Osteoblast (primary cell): ENCODE measurements at regions not wholly inside any gene's neighbourhood (a gene's known extent, or its start where the extent isn't known, plus 50 kb on each side); places are given as distances from the start of the nearest gene placed in this dataset.
A peak's percentile ranks its signal among the peaks of the same experiment; 100 is the strongest.
"Not testable (repeated sequence)": the region's sequence is repeated elsewhere in the genome, so short reads cannot be mapped to it uniquely, and the experiment has no call there.

Source experiments
- DNase-seq: peaks from one replicate; pipeline ENCODE4 v3.0.0; 2011; ENCODE audit warnings: low spot score, mixed read lengths; ENCODE audit not compliant: insufficient read length; ENCODE audit errors: missing footprints
- H2AFZ ChIP-seq: 2 replicates; pipeline ENCODE4 v1.6.0; 2011; ENCODE audit warnings: mild to moderate bottlenecking, low read length
- H3K27ac ChIP-seq: 2 replicates; pipeline ENCODE4 v1.5.1; 2011; ENCODE audit warnings: mild to moderate bottlenecking, low read depth, low read length, moderate library complexity
- H3K27me3 ChIP-seq: 2 replicates; pipeline ENCODE4 v1.6.0; 2012; ENCODE audit warnings: mild to moderate bottlenecking, control low read depth, inconsistent platforms, low read length, moderate library complexity; ENCODE audit not compliant: insufficient read depth
- H3K36me3 ChIP-seq: 2 replicates; pipeline ENCODE4 v1.5.1; 2011; ENCODE audit warnings: mild to moderate bottlenecking, low read length, control low read depth, moderate library complexity; ENCODE audit not compliant: insufficient read depth
- H3K4me1 ChIP-seq: 2 replicates; pipeline ENCODE4 v1.5.1; 2011; ENCODE audit warnings: mild to moderate bottlenecking, low read length, control low read depth, moderate library complexity; ENCODE audit not compliant: insufficient read depth
- H3K4me2 ChIP-seq: 2 replicates; pipeline ENCODE4 v1.6.0; 2011; ENCODE audit warnings: mild to moderate bottlenecking, low read length; ENCODE audit not compliant: insufficient read depth
- H3K4me3 ChIP-seq: fragments of 200-600 bp; sonication (generic); 3 replicates; pipeline ENCODE4 v1.5.1; 2012; ENCODE audit warnings: mild to moderate bottlenecking, low read length, inconsistent platforms; ENCODE audit not compliant: insufficient read depth
- H3K79me2 ChIP-seq: 2 replicates; pipeline ENCODE4 v1.6.0; 2012; ENCODE audit warnings: mild to moderate bottlenecking, low read length, control low read depth, inconsistent platforms; ENCODE audit not compliant: insufficient read depth
- H3K9me3 ChIP-seq: 2 replicates; pipeline ENCODE4 v1.5.1; 2011; ENCODE audit warnings: low read depth, low read length, control low read depth
- H4K20me1 ChIP-seq: 2 replicates; pipeline ENCODE4 v1.6.0; 2012; ENCODE audit warnings: mild to moderate bottlenecking, low read length, control low read depth; ENCODE audit not compliant: insufficient read depth
- CTCF ChIP-seq: IDR thresholded peaks from 2 replicates; pipeline ENCODE4 v1.5.1; 2011; ENCODE audit warnings: mild to moderate bottlenecking, low read depth, low read length, moderate library complexity; ENCODE audit errors: extremely low read depth

- Histone ChIP-seq H3K27ac (no peak overlapping the region), H2AFZ (no peak overlapping the region), H3K4me2 (no peak overlapping the region), H3K27me3 (no peaks in the 10 kb centered on the region), H4K20me1 (no peaks in the 10 kb centered on the region), H3K4me3 (no peak overlapping the region), H3K36me3 (no peaks in the 10 kb centered on the region), H3K9me3 (no peaks in the 10 kb centered on the region), H3K4me1 (no peaks in the 10 kb centered on the region), H3K79me2 (no peaks in the 10 kb centered on the region)
- TF ChIP-seq CTCF: no peak
- DNase-seq: no peak
These were observed 446.0 kb downstream of the XIRP2 start for GRCh38 chr2:167334146-167334742.

DNA sequence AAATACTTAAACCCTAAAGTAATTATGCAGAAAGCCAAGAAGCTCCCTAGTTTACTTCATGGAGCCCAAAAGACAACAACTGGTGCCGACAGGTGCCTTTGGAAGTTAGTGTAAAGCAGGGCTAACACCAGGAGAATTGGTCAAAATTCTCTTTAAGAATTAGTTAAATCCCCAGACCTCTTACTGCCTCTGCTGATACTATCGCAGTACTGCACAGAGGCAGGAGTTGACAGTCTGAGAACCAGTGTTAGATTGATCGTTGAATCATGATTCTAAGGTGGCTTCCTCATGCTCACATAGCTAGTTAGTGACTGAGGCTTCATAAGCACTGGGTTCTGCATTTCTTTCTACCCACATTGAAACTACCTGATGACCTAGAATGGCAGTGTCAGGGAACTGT, 445.0 kb downstream of the XIRP2 start:
- no peaks in the 10 kb centered on the region for H3K36me3 ChIP-seq
- no peaks in the 10 kb centered on the region for H3K79me2 ChIP-seq
- H3K4me1 ChIP-seq: no peaks in the 10 kb centered on the region
- H4K20me1 ChIP-seq: no peaks in the 10 kb centered on the region
- H3K9me3 ChIP-seq: no peaks in the 10 kb centered on the region
- DNase-seq: no peak
- no peak overlapping the region for H3K4me3 ChIP-seq
- TF ChIP-seq CTCF: no peak
- no peak overlapping the region for H2AFZ ChIP-seq
- H3K27ac ChIP-seq: no peak overlapping the region
- H3K27me3 ChIP-seq: no peaks in the 10 kb centered on the region
- H3K4me2 ChIP-seq: no peak overlapping the region

- H4K20me1 ChIP-seq: no peaks in the 10 kb centered on the region
- H2AFZ ChIP-seq: no peak overlapping the region
- no peaks in the 10 kb centered on the region for H3K36me3 ChIP-seq
- no peaks in the 10 kb centered on the region for H3K27me3 ChIP-seq
- no peak overlapping the region for H3K4me3 ChIP-seq
- no peak for TF ChIP-seq CTCF
- no peaks in the 10 kb centered on the region for H3K79me2 ChIP-seq
- H3K9me3 ChIP-seq: no peaks in the 10 kb centered on the region
- no peak overlapping the region for H3K27ac ChIP-seq
- no peaks in the 10 kb centered on the region for H3K4me1 ChIP-seq
- no peak overlapping the region for H3K4me2 ChIP-seq
- DNase-seq: no peak
These were observed 444.1 kb downstream of the XIRP2 start for GRCh38 chr2:167332358-167332757.

DNA sequence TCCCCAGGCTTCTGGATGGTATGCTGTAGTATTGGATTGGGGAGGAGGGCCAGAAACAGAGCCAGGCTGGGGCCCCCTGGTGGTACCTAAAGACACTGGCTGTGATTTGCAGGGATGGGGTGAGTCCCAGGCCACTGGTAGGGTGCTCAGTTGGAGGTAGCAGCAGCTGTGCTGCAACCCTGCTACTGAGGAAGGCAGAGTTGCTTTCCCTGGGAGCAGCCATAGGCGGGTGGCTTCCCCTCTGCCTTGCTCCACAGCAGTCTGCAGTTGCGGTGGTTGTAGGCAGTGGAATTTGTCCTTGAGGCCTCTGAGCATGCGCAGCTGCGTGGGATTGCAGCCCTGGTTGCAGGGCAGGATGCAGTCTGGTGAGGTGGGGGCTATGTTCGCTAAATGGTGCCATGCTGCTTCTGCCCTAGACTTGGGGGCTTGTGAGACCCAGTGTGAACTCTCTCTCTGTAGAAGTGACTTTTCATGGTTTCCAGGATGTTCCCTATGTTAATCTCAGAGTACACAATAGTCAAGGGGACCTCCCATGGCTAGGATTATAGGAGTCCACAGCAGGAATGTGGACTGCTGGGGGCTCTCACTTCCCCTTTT, 443.5 kb downstream of the XIRP2 start:
- H3K4me1 ChIP-seq: no peaks in the 10 kb centered on the region
- H3K36me3 ChIP-seq: no peaks in the 10 kb centered on the region
- no peak overlapping the region for H2AFZ ChIP-seq
- no peaks in the 10 kb centered on the region for H3K79me2 ChIP-seq
- no peaks in the 10 kb centered on the region for H3K27me3 ChIP-seq
- no peaks in the 10 kb centered on the region for H4K20me1 ChIP-seq
- no peak for DNase-seq
- TF ChIP-seq CTCF: peak; percentile 7
- no peaks in the 10 kb centered on the region for H3K9me3 ChIP-seq
- H3K27ac ChIP-seq: no peak overlapping the region
- no peak overlapping the region for H3K4me2 ChIP-seq
- H3K4me3 ChIP-seq: no peak overlapping the region

DNA sequence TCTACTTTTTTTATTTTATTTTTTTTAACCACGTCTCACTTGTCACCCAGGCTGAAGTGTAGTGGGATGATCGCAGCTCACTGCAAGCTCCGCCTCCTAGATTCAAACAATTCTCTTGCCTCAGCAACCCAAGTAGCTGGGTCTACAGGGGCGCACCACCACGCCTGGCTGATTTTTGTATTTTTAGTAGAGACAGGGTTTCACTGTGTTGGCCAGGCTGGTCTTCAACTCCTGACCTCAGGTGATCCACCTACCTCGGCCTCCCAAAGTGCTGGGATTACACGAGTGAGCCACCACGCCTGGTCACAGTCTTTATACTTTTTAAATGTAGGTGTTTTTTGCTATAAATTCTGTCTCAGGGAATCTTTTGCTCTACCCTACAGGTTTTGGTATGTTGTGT, 440.5 kb downstream of the XIRP2 start:
- not testable (repeated sequence) for H3K4me2 ChIP-seq, H3K9me3 ChIP-seq, H3K27ac ChIP-seq, H3K27me3 ChIP-seq, H3K36me3 ChIP-seq, H3K4me3 ChIP-seq, H3K79me2 ChIP-seq, H2AFZ ChIP-seq, H3K4me1 ChIP-seq, H4K20me1 ChIP-seq, DNase-seq
